ENCODE measurements at regions not wholly inside any gene's neighbourhood (a gene's known extent, or its start where the extent isn't known, plus 50 kb on each side); places are given as distances from the start of the nearest gene placed in this dataset.

DNA sequence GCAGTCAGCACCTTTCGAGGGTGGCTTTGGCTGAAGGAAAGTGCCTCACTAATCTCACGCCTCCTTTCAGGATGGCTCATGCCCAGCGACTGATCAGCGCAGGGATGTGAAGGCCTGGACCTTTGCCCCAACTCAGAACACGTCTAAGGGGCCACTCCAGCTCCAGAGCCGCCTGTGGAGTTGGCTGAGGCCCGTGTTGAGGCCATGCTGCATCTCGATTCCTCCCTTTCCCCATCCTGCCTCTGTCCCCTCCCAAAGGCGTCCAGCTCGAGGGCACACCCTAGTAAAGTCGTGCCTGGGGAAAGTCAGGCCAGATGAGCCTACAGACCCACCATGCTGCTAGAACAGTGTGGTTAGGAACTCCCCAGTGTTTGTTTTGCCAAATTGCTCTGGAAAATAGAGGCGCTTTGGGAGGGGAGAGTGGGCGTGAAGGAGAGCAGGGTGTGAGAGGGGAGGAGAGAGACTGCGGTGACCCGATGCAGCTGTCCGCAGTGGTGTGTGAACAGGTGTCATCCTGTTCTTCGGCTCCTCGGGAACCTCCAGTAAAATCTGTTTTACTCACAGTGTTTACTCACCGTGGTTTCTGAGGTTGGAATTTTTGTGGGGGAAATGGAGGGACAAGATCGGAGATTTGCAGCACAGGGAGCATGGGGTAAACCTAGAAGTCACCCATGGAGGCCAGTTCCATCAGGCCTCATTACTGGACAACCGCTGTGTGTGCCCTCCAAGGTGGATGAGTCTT, 85.0 kb upstream of the PMEPA1 start:
- DNase-seq: no peak

DNA sequence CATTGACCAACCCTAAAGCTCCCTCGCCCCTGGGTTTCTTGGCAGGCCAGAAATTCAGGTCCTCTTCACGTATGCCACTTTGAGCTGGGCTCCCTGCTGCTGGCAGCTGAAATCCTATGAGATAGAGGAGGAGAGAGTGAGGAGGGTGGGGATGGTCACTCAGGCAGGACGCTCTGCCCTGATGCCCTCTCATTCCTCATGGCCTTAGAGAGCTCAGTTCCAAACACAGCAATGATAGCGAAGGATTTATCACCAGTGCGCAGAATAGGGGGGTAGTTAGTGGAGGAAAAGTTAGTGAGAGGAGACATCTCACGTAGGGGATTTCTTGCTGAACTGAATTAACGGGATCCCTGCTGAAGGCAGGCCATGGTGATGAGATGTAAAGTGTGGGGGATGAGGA, 84.2 kb upstream of the PMEPA1 start:
- no peak for DNase-seq

DNA sequence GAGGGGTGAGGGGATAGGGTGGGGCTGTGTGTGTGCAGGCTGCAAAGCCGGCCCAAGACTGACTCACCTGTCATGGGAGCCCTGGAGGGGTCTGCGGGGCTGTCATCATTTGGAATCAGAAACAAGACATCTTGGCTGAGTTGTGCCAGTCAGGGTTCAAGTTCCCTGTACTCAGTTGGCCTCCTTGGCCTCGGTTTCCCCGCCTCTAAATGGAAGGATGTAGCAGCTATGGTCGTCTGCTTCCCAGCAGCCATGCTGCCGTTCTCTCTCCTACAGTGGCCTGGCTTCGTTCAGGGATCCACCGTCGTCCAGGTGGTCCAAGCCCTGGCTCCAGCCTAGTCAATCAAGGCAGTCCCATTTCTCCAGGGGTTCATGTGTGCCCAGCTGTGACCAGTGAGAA, 83.6 kb upstream of the PMEPA1 start:
- no peak for DNase-seq

DNA sequence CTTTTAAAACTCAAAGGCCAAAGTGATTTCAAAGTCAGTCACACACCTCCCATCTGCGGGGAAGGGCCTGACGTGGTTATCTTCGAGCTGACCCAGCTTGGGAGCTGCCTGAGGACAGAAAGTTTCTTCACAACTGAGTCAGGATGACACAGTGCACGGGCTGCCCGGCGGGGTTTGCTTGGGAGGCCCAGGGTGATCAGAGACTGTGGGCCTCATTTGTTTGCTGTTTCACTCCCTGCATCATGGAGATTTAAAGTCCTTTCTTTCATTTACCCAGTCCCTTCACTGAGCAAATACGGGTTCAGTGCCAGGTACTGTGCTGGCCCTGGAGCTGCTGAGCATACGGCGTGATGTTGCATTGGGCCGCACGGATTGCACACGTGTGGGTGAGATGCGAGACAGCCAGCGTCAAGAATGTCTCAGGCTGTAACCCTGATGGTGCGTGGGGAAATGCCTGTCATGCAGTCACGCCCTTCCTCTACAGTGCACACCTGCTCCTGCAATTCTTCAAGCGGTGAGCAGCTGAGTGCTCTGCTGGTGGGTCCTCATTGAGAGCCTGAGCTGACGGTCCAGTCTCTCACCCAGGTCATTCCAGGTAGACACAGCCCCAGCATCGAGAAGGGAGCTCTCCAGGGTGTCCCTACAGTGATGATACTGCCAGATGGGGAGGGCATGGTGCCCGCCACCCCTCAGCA, 82.7 kb upstream of the PMEPA1 start:
- no peak for DNase-seq

DNA sequence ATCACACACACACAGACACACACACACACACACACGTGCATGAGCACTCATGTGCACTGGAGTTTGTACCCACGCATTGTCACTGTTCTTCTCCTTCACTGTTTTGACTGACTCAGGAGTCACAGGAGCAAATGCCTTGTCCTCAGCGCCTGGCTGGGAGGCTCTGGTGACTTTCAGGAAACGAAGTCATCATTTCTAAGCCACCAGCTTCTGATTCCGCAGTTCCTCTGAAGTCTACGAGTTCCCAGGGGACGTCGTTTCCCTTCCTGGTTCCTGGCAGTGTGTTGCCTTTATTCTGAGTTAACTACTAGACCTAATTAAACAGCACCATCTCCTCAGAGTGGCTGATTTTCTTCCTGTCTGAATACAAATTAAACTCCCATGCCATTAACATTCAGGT, 82.2 kb upstream of the PMEPA1 start:
- no peak for DNase-seq

DNA sequence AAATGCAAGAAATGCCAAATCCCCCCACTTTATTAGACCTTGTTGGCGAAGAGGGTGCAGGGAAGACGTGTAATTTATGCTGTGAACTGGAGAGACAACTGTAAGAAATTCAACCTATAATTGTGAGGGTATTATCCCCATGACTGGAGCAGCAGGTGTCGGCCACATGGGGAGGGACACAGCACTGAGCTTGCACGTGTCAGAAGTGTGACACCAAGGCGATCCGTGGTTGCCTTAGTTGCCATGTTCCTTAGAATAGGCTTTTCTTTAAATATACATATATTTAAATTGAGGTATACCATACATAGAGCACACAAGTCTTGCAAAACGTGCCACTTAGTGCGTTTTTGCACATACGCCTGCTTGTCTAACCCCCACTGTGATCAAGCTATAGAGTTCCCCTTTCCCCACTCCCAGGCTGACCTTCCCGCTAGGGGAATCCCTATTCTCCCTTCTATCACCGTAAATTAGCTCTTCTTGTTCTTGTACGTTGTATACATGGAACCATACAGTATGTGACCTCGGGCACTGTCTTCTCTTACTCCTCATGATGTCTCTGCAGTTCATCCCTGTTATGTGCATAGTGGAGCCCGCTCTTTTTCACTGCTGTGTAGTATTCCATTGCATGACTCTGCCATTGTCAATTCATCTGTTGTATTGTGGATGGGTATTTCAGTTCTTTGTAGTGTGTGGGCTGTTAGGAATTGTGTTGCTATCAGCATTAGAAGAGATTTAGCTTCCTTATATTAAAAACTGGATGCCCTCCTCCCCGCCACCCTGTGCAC, 81.6 kb upstream of the PMEPA1 start:
- DNase-seq: no peak

DNA sequence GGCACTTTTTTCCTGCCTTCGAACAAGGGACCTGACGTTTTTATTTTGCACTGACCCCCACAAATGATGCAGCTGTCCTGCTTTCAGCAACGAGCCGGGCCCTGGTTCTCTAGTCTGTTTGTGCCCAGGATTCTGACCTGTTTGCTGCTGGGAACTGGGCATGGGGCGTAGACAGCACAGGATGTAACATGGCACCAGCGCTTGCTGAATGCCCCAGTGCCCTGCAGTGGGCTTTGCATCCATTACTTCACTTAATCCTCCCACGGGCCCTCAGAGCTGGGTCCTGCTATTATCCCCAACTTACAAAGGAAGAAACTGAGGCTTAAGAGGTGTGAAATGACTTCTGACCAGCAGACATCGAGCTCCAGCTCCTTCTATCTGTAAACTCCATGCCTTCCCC, 80.4 kb upstream of the PMEPA1 start:
- no peak for DNase-seq

DNA sequence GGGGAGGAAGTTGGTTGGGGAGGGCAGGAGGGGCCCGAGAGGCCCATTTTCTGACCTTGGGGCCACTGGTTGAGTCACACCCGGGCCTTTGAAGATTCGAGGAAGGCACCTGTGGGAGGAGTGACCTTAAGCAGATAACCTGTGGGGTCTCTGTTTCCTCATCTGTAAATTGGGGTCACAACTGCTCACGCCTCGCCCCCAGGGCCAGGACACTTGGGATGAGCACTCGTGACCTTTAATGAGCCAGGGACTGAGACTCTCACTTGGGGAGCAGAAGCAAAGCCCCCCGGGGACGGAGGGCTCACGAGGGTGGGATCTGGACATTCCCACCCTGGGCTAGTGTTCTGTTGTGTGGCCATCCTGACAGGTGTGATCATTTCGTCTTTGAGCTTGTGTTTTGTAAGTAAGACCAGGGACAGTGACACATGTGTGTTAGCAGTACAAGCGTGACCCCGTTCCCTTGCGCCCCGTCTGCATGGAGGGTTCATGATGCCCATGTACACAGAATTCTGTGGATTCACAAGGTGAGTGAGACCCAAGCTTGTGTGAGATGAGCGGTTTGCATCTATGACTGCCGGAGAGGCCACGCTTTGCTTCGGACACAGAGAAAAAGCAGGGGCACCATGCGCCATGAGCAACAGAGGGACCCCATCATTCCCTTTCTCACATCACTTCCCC, 79.3 kb upstream of the PMEPA1 start:
- DNase-seq: no peak

DNA sequence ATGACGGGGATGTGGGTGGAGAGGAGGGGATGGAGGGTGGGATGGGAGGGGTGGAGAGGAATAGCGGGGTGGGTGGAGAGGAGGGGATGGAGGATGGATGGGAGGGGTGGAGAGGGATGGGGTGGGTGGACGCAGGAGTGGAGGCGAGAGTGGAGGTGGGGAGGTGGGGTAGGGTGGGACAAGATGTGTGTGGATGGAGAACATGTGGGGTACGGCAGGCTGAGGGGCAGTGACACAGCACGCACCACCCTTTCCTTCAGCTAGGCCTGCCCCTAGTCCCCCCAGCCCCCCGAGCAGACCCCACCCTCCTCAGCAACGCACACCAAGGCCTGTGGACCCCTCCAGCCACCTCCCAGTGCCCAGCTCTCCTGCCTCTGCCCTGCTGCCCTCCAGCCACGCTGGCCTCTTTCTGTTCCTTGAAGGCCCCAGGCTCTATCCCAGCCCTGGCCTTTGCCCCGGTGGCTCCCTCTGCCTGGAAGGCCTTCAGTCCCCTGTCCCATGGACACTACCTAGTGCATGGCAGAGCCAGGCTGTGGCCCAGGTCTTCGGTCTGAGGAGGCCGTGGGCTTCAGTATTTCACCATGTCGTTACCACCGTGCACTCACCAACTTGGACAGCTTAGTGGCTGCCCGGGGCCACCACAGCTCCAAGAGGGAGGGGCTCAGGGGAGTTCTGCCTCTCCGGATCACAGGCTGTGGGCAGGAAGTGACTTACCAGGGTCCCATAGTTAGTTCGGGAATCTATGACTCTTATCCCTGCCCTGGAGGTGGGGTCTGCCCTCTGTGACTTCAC, 78.4 kb upstream of the PMEPA1 start:
- DNase-seq: no peak

DNA sequence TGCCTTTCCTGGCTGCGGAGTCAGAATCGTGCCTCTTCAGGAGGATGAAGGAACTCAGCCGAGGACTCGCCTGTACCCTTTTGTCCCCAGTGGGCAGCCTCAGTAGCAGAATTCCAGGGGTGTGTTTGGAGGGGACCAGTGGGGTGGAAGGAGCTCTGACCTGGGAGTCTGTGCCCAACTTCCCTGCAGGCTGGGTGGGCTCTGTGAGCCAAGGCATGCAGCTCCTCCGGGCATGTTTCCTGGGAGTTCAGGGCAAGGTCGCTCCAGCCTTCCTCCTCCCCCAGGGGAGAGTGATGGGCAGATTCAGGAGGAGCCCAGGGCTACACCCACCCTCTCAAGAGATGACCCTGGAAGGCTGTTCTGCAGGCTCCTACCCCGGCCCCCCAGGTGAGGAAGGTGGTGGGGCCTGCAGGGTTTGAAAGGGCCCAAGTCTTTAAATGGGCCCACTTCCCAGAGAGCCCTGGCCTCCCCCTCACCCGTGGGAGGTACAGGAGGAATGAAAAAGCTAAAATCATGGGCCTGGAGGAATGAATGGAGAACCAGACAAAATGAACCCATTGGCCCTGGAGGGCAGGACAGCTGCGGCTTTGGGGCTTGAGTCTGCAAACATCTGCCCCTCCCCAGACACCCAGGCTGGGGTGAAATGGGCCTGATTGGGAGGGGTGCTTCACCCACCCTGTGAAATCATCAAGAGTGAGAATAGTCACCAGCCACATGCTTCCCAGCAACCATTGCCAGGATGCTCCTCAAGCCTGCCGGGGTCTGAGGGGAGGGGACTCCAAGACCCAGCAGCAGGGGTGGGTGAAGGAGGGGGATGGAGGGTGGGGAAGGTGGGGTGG, 77.6 kb upstream of the PMEPA1 start:
- DNase-seq: no peak

DNA sequence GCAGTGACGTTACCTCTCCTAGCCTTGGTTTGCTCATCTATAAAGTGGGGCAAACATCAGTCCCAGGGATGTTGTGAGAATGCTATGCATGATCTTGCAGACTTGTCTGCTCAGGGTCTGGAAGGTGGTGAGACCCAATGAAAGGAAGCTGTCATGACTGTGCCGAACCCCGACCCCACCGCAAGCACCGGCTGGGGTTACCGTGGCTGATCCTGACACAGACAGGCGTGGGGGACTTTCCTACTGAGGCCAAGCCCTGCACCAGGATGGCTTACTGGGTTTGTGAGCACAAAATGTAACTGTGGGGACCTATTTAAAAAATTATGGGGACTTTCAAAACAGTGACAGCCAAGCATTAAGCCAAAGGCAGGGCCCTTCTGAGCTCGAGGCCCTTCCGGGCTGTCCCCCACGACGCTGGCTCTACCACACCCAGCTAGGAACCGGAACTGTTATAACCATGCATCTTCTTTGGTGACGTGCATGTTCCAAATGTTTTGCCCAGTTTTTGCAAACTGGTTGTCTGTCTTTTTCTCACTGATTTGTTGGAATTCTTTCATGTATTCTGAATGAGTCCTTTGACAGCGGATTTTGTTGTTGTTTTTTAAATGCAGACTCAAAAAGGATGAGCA, 76.6 kb upstream of the PMEPA1 start:
- no peak for DNase-seq

DNA sequence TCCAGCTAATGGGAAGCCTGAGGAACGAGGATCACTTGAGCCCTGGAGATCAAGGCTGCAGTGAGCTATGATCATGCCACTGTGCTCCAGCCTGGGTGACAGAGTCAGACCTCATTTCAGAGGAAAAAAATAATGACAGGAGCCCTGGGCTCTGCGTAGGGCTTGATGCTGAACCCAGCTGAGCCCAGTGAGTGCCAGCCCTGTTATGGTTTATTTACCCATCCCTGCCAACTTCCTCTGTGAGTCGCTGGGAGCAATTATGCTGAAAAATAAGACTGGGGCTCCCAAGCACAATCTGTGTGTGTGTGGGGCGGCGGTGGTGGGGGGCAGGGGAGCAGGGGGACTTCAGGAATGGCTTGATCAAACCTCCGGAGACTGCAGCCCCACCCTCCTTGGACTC, 75.9 kb upstream of the PMEPA1 start:
- DNase-seq: no peak

DNA sequence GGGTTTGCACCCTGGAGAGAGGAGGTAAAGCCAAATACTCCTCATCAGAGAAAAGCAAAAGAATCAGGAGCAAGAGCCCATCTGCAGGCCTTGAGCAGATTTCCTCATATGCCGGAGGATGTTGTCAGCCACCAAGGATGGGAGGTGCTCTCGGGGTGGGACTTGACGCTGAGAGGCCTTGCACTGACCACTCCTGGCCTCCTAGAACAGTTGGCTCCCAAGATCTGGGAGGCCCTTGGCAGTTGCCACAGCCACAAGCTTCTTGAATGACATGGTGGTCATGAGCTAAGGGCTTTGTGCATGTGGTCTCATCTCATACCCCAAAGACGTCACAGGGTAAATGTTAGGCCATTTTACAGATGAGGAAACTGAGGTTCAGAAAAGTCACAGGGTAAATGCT, 75.2 kb upstream of the PMEPA1 start:
- DNase-seq: no peak

DNA sequence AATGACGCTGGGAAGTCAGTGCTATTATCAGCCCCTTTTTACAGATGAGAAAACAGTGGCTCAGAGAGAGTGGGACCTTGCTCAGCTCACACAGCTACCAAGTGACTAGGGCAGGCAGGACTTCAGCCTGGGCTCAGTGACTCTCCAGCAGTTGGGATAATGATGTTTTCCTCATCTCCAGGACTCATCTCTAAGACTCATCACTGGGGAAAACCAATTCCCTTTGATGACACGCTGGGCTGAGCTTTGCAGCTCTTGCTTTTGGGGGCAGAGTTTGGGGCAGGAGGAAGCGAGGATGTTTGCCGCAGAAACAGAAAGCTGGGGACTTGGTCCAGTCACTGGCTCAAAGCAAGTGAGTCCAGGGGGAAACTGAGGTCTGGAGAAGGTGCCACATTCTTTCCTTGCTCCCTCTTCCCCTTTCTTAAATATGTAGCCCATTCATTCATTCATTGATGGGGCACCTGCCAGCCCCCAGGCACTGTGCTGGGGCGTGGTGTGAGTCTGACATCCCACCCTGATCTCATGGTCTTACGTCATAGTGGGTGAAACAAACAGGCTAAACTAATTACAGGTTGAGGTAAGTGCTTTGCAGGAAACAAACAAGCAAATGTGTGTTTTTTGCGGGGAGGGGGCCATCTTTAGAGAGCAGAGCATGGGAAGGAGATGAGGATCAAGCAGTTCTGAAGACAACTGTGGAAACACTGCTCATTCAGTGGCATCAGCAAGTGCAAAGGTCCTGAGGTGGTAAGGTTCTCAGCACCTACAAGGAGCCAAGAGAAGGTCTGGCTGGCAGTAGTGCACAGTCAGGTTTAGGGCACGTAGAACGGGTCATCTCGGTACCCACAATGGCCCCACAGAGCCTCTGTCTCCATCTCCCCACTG, 74.4 kb upstream of the PMEPA1 start:
- DNase-seq: no peak

DNA sequence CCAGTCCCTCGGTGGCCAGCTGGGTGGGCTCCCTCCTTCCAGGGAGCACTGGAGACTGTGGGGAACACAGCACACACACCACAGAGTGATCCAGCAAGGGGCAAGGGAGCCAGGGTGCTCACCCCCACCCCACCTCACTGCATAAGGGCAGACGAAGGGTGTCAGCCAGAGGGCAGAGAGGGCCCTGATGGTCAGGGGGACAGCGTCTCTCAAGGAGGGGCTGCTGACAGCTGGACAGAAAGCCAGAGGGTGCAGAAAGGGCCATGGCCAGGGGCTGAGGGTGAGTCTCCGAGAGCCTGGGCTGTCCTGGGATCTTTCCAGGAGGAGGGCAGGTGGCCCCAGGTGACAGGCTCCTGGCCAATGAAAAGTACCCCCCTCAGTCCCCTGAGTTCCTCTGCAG, 73.4 kb upstream of the PMEPA1 start:
- DNase-seq: no peak

DNA sequence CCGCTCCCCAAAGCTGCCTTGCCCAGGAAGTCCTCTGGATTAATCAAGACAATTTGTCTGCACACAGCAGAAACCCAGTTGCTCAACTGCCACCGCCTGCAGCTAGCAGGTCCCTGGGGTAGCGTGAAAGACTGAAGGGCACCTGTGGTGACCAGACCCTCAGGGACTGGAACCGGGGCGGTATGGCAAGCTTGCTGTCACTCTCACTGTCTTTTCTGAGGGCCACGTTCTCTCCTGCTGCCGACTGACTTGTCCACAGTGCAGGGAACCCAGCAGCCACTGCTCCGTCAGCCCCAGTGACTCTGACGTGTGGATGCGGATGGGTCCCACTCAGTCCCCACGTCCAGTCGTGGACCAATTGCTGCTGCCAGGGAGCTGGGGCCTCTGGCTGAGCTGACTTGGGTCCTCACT, 72.8 kb upstream of the PMEPA1 start:
- no peak for DNase-seq

DNA sequence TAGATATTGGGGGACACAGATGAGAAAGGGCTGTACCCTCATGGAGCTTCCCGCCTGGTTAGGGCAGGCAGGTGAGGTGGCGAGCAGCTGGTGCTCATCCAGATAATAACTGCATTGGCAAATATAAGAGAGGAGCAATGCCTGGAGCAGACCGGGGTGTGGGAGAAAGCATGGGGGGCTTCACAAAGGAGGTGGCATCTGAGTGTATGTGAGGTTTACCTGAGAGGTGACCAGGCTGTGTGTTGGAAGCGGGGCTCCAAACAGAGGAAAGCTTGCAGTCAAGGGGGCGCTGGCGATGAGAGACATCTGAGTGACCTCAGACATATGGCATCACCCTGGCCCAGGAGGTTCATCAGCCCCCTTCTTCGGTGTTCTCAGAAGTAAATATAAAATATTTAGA, 72.1 kb upstream of the PMEPA1 start:
- no peak for DNase-seq

DNA sequence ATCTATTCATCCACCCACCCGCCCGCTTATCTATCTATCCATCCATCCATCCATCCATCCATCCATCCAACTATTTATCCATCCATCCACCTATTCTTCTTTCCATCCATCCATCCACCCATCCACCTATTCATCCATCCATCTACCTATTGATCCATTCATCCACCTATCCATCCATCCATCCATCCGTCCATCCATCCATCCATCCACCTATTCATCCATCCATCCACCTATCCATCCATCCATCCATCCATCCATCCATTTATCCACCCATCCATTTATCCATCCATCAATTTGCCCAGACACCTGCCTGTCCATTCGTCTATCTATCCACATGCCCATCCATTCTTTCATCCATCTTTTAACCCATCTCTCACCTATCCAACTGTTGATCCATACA, 71.1 kb upstream of the PMEPA1 start:
- no peak for DNase-seq

DNA sequence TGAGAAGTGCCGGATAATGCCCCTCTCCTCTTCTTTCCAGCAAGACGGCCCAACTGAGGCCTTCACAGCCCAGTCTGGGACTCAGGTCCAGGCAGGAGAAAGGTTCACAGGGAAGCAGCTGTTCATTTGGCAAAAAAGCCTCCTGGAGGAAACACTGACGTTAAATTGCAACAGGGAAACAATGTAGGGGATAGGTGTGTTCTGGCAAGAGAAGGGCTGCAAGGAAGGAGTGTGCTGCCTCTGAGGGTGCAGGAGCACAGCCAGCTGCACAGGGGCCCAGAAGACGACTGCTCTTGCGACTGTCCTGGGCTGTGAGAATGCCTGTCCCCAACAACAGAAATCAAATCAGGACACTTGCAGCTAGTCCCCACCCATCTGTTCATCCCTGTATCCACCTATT, 70.6 kb upstream of the PMEPA1 start:
- DNase-seq: no peak

DNA sequence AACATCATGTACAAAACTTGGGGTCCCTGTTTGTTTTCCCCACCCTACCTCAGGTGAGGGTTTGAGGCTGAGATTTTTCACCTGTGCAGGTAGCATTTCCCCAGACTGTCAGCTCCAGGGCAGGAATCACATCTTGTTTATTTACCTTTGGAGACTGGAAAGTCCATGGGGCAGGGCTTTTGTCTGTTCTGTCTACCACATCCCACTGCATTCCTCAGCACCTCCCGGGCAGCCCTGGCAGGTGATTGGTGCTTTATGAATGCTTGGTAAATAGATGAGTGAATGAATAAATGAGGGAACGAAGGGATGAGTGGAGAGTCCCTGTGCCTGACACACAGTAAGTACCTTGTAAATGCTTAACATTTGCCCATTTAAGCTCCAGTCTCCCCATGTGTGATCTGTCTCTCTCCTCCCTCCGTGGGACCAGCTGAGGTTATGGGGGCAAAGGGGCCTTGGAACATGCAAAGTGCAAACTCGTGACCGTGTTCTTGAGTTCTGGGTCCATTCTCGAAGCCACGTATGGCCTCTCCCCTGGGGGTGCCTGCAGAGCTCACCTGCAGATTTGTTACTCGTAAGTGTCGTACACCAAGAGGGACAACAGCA, 69.7 kb upstream of the PMEPA1 start:
- DNase-seq: no peak
